ENCODE measurements at regions not wholly inside any gene's neighbourhood (a gene's known extent, or its start where the extent isn't known, plus 50 kb on each side); places are given as distances from the start of the nearest gene placed in this dataset.

DNA sequence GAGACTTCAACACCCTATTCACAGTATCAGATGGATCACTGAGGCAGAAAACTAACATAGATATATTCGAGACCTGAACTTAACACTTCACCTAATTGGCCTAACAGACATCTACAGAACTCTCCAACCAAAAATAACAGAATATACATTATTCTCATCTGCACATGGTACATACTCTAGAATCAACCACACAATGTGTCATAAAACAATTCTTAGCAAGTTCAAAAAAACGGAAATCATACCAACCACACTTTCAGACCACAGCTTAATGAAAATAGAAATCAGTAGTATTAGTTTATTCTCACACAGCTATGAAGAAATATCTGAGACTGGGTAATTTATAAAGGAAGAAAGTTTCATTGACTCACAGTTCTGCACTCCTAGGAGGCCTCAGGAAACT is 387.9 kb downstream of the DEPDC1B start:
- Histone ChIP-seq H3K36me3 (ENCODE audit: control insufficient read depth in 4 of 4, insufficient read depth in 3 of 4, low read depth in 1 of 4, low read length in 3 of 4) (no peaks in the 10 kb centered on the region), H3K4me3 (ENCODE audit: low read depth in 1 of 3, low read length in 3 of 3) (no peak overlapping the region), H3K27ac (ENCODE audit: low read depth in 1 of 2, low read length in 2 of 2) (no peak overlapping the region), H3K9ac (ENCODE audit: low read depth in 1 of 2, low read length in 2 of 2) (no peak overlapping the region), H3K4me1 (ENCODE audit: control insufficient read depth in 4 of 4, insufficient read depth in 4 of 4, low read length in 3 of 4) (no peaks in the 10 kb centered on the region), H3K9me3 (ENCODE audit: control insufficient read depth in 4 of 4, low read length in 3 of 4) (no peaks in the 10 kb centered on the region), H3K27me3 (ENCODE audit: control insufficient read depth in 4 of 4, insufficient read depth in 4 of 4, low read length in 3 of 4) (no peaks in the 10 kb centered on the region)
- TF ChIP-seq, protein P1, sequence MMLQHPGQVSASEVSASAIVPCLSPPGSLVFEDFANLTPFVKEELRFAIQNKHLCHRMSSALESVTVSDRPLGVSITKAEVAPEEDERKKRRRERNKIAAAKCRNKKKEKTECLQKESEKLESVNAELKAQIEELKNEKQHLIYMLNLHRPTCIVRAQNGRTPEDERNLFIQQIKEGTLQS (IDR thresholded peaks at IDR 0.05), result no peak
- TF ChIP-seq RXRA (IDR thresholded peaks at IDR 0.05) (no peak), YY1 (IDR thresholded peaks at IDR 0.05) (no peak), HNF4A (conservative IDR thresholded peaks at IDR 0.05) (no peak)
- no peak for DNase-seq (ENCODE audit: low spot score)
- 68% methylated on average over 2 of the region's 2 CpGs for WGBS

DNA sequence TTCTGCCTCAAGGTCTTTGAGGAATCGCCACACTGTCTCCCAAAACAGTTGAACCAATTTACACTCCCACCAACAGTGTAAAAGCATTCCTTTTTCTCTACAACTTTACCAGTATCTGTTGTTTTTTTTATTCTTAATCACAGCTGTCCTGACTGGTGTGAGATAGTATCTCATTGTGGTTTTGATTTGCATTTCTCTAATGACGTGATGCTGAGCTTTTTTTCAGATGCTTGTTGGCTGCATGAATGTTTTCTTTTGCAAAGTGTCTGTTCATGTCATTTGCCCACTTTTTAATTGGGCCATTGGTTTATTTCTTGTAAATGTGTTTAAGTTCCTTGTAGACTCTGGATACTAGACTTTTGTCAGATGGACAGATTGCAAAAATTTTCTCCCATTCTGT is 400.0 kb downstream of the DEPDC1B start:
- Histone ChIP-seq H3K27me3 (ENCODE audit: control insufficient read depth in 4 of 4, insufficient read depth in 4 of 4, low read length in 3 of 4) (no peaks in the 10 kb centered on the region), H3K4me3 (ENCODE audit: low read depth in 1 of 3, low read length in 3 of 3) (no peak overlapping the region), H3K9ac (ENCODE audit: low read depth in 1 of 2, low read length in 2 of 2) (no peak overlapping the region), H3K36me3 (ENCODE audit: control insufficient read depth in 4 of 4, insufficient read depth in 3 of 4, low read depth in 1 of 4, low read length in 3 of 4) (no peaks in the 10 kb centered on the region), H3K4me1 (ENCODE audit: control insufficient read depth in 4 of 4, insufficient read depth in 4 of 4, low read length in 3 of 4) (no peaks in the 10 kb centered on the region), H3K9me3 (ENCODE audit: control insufficient read depth in 4 of 4, low read length in 3 of 4) (no peaks in the 10 kb centered on the region), H3K27ac (ENCODE audit: low read depth in 1 of 2, low read length in 2 of 2) (no peak overlapping the region)
- TF ChIP-seq YY1 (IDR thresholded peaks at IDR 0.05) (no peak), NR2F2 (IDR thresholded peaks at IDR 0.05) (no peak), TAF1 (conservative IDR thresholded peaks at IDR 0.05) (no peak), JUND (IDR thresholded peaks at IDR 0.05) (no peak), HNF4G (IDR thresholded peaks at IDR 0.05) (no peak), GABPA (IDR thresholded peaks at IDR 0.05 in 1 of 2, conservative IDR thresholded peaks at IDR 0.05 in 1 of 2) (no peak), RXRA (IDR thresholded peaks at IDR 0.05) (no peak), FOXA1 (IDR thresholded peaks at IDR 0.05) (no peak), SP1 (IDR thresholded peaks at IDR 0.05) (no peak), EGR1 (IDR thresholded peaks at IDR 0.05; ENCODE audit: low read depth in 2 of 2) (no peak), HNF4A (conservative IDR thresholded peaks at IDR 0.05) (no peak)
- TF ChIP-seq, protein P1 (IDR thresholded peaks at IDR 0.05), result no peak
- WGBS, result 70% methylated on average over 2 of the region's 2 CpGs
- DNase-seq (ENCODE audit: low spot score), result no peak

DNA sequence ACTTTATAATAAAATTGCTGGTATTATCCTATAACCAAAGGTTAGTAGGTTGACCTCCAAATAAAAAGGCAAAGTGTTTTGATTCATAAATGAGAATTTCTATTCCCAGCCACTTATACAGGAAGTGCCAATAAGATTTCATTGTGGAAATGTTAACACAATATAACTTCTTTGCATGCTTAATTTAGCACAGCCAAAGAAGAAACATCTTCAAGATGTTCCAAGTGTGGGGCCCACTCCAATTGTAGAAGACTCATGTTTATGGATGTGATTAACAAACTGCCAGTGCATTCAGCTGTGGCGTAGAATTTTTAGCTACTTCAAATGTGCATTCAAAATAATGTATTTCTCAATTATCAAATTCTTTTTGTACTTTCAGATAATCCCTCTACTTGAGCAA is 402.3 kb downstream of the DEPDC1B start:
- no peaks in the 10 kb centered on the region for H3K4me1 ChIP-seq (ENCODE audit: control insufficient read depth in 4 of 4, insufficient read depth in 4 of 4, low read length in 3 of 4)
- no peak overlapping the region for H3K4me3 ChIP-seq (ENCODE audit: low read depth in 1 of 3, low read length in 3 of 3)
- WGBS, result 68% methylated on average over 1 of the region's 1 CpG
- no peaks in the 10 kb centered on the region for H3K9me3 ChIP-seq (ENCODE audit: control insufficient read depth in 4 of 4, low read length in 3 of 4)
- TF ChIP-seq GABPA (IDR thresholded peaks at IDR 0.05 in 1 of 2, conservative IDR thresholded peaks at IDR 0.05 in 1 of 2), result no peak
- DNase-seq (ENCODE audit: low spot score), result no peak
- no peak overlapping the region for H3K27ac ChIP-seq (ENCODE audit: low read depth in 1 of 2, low read length in 2 of 2)
- H3K27me3 ChIP-seq (ENCODE audit: control insufficient read depth in 4 of 4, insufficient read depth in 4 of 4, low read length in 3 of 4), result no peaks in the 10 kb centered on the region
- no peaks in the 10 kb centered on the region for H3K36me3 ChIP-seq (ENCODE audit: control insufficient read depth in 4 of 4, insufficient read depth in 3 of 4, low read depth in 1 of 4, low read length in 3 of 4)
- no peak overlapping the region for H3K9ac ChIP-seq (ENCODE audit: low read depth in 1 of 2, low read length in 2 of 2)

DNA sequence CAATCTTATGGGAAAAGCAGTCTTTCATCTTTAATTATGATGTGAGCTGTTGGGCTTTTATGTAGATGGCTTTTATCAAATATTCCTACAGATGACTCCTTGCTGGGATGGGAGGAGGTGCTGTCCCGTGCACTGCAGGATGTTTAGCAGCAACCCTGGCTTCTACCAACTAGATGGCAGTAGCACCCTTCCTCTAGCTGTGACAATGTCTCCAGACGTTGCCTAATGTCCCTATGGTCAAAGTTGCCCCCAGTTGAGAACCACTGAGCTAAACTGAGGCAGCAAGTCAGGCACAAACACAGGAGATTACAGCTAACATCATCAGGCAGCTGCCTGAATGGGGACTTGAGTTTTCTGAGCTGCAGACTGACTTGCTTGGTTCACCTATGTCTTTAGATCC is 401.9 kb upstream of the PDE4D start:
- 2% methylated on average over 2 of the region's 2 CpGs for WGBS
- TF ChIP-seq, protein P2, sequence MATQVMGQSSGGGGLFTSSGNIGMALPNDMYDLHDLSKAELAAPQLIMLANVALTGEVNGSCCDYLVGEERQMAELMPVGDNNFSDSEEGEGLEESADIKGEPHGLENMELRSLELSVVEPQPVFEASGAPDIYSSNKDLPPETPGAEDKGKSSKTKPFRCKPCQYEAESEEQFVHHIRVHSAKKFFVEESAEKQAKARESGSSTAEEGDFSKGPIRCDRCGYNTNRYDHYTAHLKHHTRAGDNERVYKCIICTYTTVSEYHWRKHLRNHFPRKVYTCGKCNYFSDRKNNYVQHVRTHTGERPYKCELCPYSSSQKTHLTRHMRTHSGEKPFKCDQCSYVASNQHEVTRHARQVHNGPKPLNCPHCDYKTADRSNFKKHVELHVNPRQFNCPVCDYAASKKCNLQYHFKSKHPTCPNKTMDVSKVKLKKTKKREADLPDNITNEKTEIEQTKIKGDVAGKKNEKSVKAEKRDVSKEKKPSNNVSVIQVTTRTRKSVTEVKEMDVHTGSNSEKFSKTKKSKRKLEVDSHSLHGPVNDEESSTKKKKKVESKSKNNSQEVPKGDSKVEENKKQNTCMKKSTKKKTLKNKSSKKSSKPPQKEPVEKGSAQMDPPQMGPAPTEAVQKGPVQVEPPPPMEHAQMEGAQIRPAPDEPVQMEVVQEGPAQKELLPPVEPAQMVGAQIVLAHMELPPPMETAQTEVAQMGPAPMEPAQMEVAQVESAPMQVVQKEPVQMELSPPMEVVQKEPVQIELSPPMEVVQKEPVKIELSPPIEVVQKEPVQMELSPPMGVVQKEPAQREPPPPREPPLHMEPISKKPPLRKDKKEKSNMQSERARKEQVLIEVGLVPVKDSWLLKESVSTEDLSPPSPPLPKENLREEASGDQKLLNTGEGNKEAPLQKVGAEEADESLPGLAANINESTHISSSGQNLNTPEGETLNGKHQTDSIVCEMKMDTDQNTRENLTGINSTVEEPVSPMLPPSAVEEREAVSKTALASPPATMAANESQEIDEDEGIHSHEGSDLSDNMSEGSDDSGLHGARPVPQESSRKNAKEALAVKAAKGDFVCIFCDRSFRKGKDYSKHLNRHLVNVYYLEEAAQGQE (IDR thresholded peaks at IDR 0.05), result no peak
- TF ChIP-seq RAD21 (IDR thresholded peaks at IDR 0.05), result peak; percentile 50 to 72
- Histone ChIP-seq H3K9me3 (ENCODE audit: control insufficient read depth in 4 of 4, low read length in 3 of 4) (no peaks in the 10 kb centered on the region), H3K4me3 (ENCODE audit: low read depth in 1 of 3, low read length in 3 of 3) (no peak overlapping the region), H3K9ac (ENCODE audit: low read depth in 1 of 2, low read length in 2 of 2) (no peak overlapping the region), H3K4me1 (ENCODE audit: control insufficient read depth in 4 of 4, insufficient read depth in 4 of 4, low read length in 3 of 4) (no peaks in the 10 kb centered on the region), H3K27me3 (ENCODE audit: control insufficient read depth in 4 of 4, insufficient read depth in 4 of 4, low read length in 3 of 4) (no peaks in the 10 kb centered on the region), H3K36me3 (ENCODE audit: control insufficient read depth in 4 of 4, insufficient read depth in 3 of 4, low read depth in 1 of 4, low read length in 3 of 4) (no peaks in the 10 kb centered on the region), H3K27ac (ENCODE audit: low read depth in 1 of 2, low read length in 2 of 2) (no peak overlapping the region)
- no peak for DNase-seq (ENCODE audit: low spot score)

Measured in liver (tissue), 7 donors.